IMR-90 (cell line): ENCODE measurements at regions not wholly inside any gene's neighbourhood (a gene's known extent, or its start where the extent isn't known, plus 50 kb on each side); places are given as distances from the start of the nearest gene placed in this dataset.

ENCODE experiments used
- ATAC-seq: fragments of 200-7000 bp; cut with Tn5 transposase; 2 replicates; pipeline ENCODE4 v1.9.1; 2020; ENCODE audit warnings: low read depth, mild to moderate bottlenecking, moderate library complexity
- BruUV-seq: library from RNA; stranded (reverse); fragments of 400-500 nt; replicated peaks from 2 replicates; lab custom pipeline; 2021; lab: Mats Ljungman, UMichigan
- CTCF ChIA-PET: fragments of 300-600 bp; formaldehyde crosslinking; extraction: SDS; loops from one replicate; lab custom pipeline; 2021; ENCODE audit warnings: antibody characterized with exemption; lab: Yijun Ruan, JAX
- POLR2A ChIA-PET: fragments of 300-600 bp; sonication (Branson Sonifier 250); formaldehyde crosslinking; loops from one replicate; lab custom pipeline; 2022; ENCODE audit warnings: antibody characterized with exemption; ENCODE audit not compliant: unreplicated experiment; lab: Charles Lee
- DNase-seq: peaks from one replicate; pipeline ENCODE4 v3.0.0; 2013
- H2AFZ ChIP-seq: replicated peaks from 2 replicates; pipeline ENCODE3; 2013; ENCODE audit warnings: low read length, mild to moderate bottlenecking; ENCODE audit not compliant: poor library complexity
- H2AK5ac ChIP-seq: 2 replicates; pipeline ENCODE4 v1.6.1; 2013; ENCODE audit warnings: low read depth, low read length, inconsistent platforms
- H2AK9ac ChIP-seq: replicated peaks from 2 replicates; pipeline ENCODE3; 2013; ENCODE audit warnings: mild to moderate bottlenecking, low read depth, low read length, moderate library complexity; ENCODE audit not compliant: poor library complexity
- H2BK120ac ChIP-seq: 2 replicates; pipeline ENCODE4 v1.6.1; 2013; ENCODE audit warnings: low read depth, low read length, inconsistent platforms
- H2BK15ac ChIP-seq: 3 replicates; pipeline ENCODE4 v1.6.1; 2013; ENCODE audit warnings: low read depth, low read length, inconsistent platforms
- H2BK20ac ChIP-seq: 2 replicates; pipeline ENCODE4 v1.6.1; 2013; ENCODE audit warnings: low read depth, mild to moderate bottlenecking, inconsistent platforms, low read length, moderate library complexity
- H2BK5ac ChIP-seq: 2 replicates; pipeline ENCODE4 v1.6.1; 2013; ENCODE audit warnings: mild to moderate bottlenecking, low read depth, low read length, inconsistent platforms; ENCODE audit not compliant: poor library complexity, severe bottlenecking
- H3K14ac ChIP-seq: replicated peaks from 2 replicates; pipeline ENCODE4 v1.6.1; 2013; ENCODE audit warnings: low read depth, low read length, inconsistent platforms
- H3K18ac ChIP-seq: 2 replicates; pipeline ENCODE4 v1.6.1; 2013; ENCODE audit warnings: low read depth, low read length, control low read depth
- H3K23ac ChIP-seq: 2 replicates; pipeline ENCODE4 v1.6.1; 2013; ENCODE audit warnings: low read depth, low read length, inconsistent platforms
- H3K27ac ChIP-seq: 2 replicates; pipeline ENCODE4 v1.5.1; 2013; ENCODE audit warnings: mild to moderate bottlenecking, control low read depth, low read length; ENCODE audit not compliant: insufficient read depth
- H3K27me3 ChIP-seq: 2 replicates; pipeline ENCODE4 v1.6.1; 2013; ENCODE audit warnings: low read length; ENCODE audit not compliant: control insufficient read depth, insufficient read depth
- H3K36me3 ChIP-seq: 2 replicates; pipeline ENCODE4 v1.6.1; 2013; ENCODE audit warnings: low read length, mixed read lengths; ENCODE audit not compliant: control insufficient read depth, insufficient read depth
- H3K4ac ChIP-seq: 2 replicates; pipeline ENCODE4 v1.6.1; 2013; ENCODE audit warnings: low read depth, low read length, inconsistent platforms
- H3K4me1 ChIP-seq: 2 replicates; pipeline ENCODE4 v1.6.1; 2013; ENCODE audit warnings: low read length, mixed read lengths; ENCODE audit not compliant: control insufficient read depth, insufficient read depth
- H3K4me2 ChIP-seq: 2 replicates; pipeline ENCODE4 v1.6.1; 2013; ENCODE audit warnings: low read depth, mild to moderate bottlenecking, control low read depth, low read length, moderate library complexity
- H3K4me3 ChIP-seq: 2 replicates; pipeline ENCODE4 v1.5.1; 2013; ENCODE audit warnings: low read depth, mild to moderate bottlenecking, control low read depth, low read length, moderate library complexity; ENCODE audit not compliant: insufficient read depth
- H3K56ac ChIP-seq: 2 replicates; pipeline ENCODE4 v1.6.1; 2013; ENCODE audit warnings: low read length, inconsistent platforms; ENCODE audit not compliant: insufficient read depth; ENCODE audit errors: extremely low read depth
- H3K79me1 ChIP-seq, 2 experiments: 2 replicates each; pipeline ENCODE4 v1.6.1; 2013; ENCODE audit warnings: low read length in 2 of 2, inconsistent platforms in 1 of 2, low read depth in 1 of 2
- H3K9ac ChIP-seq: 2 replicates; pipeline ENCODE4 v1.6.1; 2013; ENCODE audit warnings: low read depth, low read length, control low read depth
- H3K9me1 ChIP-seq: 2 replicates; pipeline ENCODE4 v1.6.1; 2013; ENCODE audit warnings: low read length, inconsistent platforms; ENCODE audit not compliant: insufficient read depth
- H3K9me3 ChIP-seq: 2 replicates; pipeline ENCODE4 v1.6.1; 2013; ENCODE audit warnings: low read length; ENCODE audit not compliant: control insufficient read depth, insufficient read depth
- H4K20me1 ChIP-seq: 2 replicates; pipeline ENCODE4 v1.6.1; 2013; ENCODE audit warnings: low read length, inconsistent platforms; ENCODE audit not compliant: insufficient read depth
- H4K5ac ChIP-seq: 2 replicates; pipeline ENCODE4 v1.6.1; 2013; ENCODE audit warnings: mild to moderate bottlenecking, low read depth, low read length, control low read depth
- H4K8ac ChIP-seq, 2 experiments: 2 replicates each; pipeline ENCODE4 v1.6.1; 2013; ENCODE audit warnings: low read depth in 2 of 2, low read length in 2 of 2, control low read depth in 1 of 2, inconsistent platforms in 1 of 2
- H4K91ac ChIP-seq: 2 replicates; pipeline ENCODE4 v1.6.1; 2013; ENCODE audit warnings: low read depth, low read length, inconsistent platforms; ENCODE audit not compliant: insufficient read depth
- BHLHE40 ChIP-seq: fragments of 150-350 bp; IDR thresholded peaks from 2 replicates; pipeline ENCODE4 v1.6.1; 2016; ENCODE audit warnings: mild to moderate bottlenecking, low read depth, low read length
- CEBPB ChIP-seq: IDR thresholded peaks from 2 replicates; pipeline ENCODE4 v1.6.1; 2012; ENCODE audit warnings: low read depth, low read length, improper control_type of control experiment
- CHD1 ChIP-seq: IDR thresholded peaks from 2 replicates; pipeline ENCODE4 v1.6.1; 2012; ENCODE audit warnings: low read depth, low read length, improper control_type of control experiment
- FOS ChIP-seq: fragments of 150-350 bp; IDR thresholded peaks from 2 replicates; pipeline ENCODE4 v1.6.1; 2016; ENCODE audit warnings: low read depth, low read length
- MAFK ChIP-seq: IDR thresholded peaks from 2 replicates; pipeline ENCODE4 v1.6.1; 2012; ENCODE audit warnings: low read depth, low read length, improper control_type of control experiment
- MAZ ChIP-seq: IDR thresholded peaks from 2 replicates; pipeline ENCODE4 v1.6.1; 2012; ENCODE audit warnings: low read depth, mild to moderate bottlenecking, low read length, improper control_type of control experiment, moderate library complexity, borderline replicate concordance
- MXI1 ChIP-seq: IDR thresholded peaks from 2 replicates; pipeline ENCODE4 v1.6.1; 2012; ENCODE audit warnings: low read depth, mild to moderate bottlenecking, low read length, moderate library complexity, borderline replicate concordance
- NFE2L2 ChIP-seq: fragments of 150-350 bp; IDR thresholded peaks from 2 replicates; pipeline ENCODE4 v1.6.1; 2016; ENCODE audit warnings: low read depth, mild to moderate bottlenecking, low read length
- POLR2A ChIP-seq: IDR thresholded peaks from 2 replicates; pipeline ENCODE4 v1.6.1; 2012; ENCODE audit warnings: mild to moderate bottlenecking, low read depth, low read length
- RAD21 ChIP-seq: IDR thresholded peaks from 2 replicates; pipeline ENCODE4 v1.6.1; 2012; ENCODE audit warnings: low read length, improper control_type of control experiment
- RCOR1 ChIP-seq: IDR thresholded peaks from 2 replicates; pipeline ENCODE4 v1.6.1; 2012; ENCODE audit warnings: mild to moderate bottlenecking, low read length, improper control_type of control experiment; ENCODE audit not compliant: insufficient replicate concordance
- SMC3 ChIP-seq: fragments of 150-350 bp; IDR thresholded peaks from 2 replicates; pipeline ENCODE4 v1.6.1; 2016; ENCODE audit warnings: low read depth, mild to moderate bottlenecking, antibody characterized with exemption, low read length, moderate library complexity
- WGBS, 2 experiments: methylation state at CpG; one replicate each; pipeline versions ENCODE4 v1.1.5 to v1.1.7; 2013; ENCODE audit warnings: missing lambda C conversion rate in 2 of 2; ENCODE audit not compliant: insufficient read length in 1 of 2; ENCODE audit errors: extremely low coverage in 2 of 2; 5-methylcytosine and 5-hydroxymethylcytosine counted together
- dilution Hi-C: fragments of 300-500 bp; cut with HindIII; formaldehyde crosslinking; loops from one replicate; pipeline ENCODE4 v1.14.3; 2018; ENCODE audit warnings: low sequenced_read_pairs; ENCODE audit not compliant: unreplicated experiment
- in situ Hi-C: fragments of 300-500 bp; cut with MboI; formaldehyde crosslinking; loops from 3 replicates; pipeline ENCODE4 v1.14.3; 2019; ENCODE audit warnings: low sequenced_read_pairs, inconsistent platforms, mixed read lengths
- intact Hi-C: fragments of 100-400 bp; cut with micrococcal nuclease; formaldehyde crosslinking; loops from 2 replicates; pipeline ENCODE4 v1.10.0; 2022
- TF ChIP-seq, protein P1 (sequence below): conservative IDR thresholded peaks from 2 replicates; pipeline ENCODE4 v1.5.1; 2012; ENCODE audit warnings: mild to moderate bottlenecking, low read depth, low read length, improper control_type of control experiment
- TF ChIP-seq, protein P2 (sequence below): fragments of 150-350 bp; IDR thresholded peaks from 2 replicates; pipeline ENCODE4 v1.6.1; 2017; ENCODE audit warnings: mild to moderate bottlenecking, antibody characterized with exemption, low read length, low read depth

DNA sequence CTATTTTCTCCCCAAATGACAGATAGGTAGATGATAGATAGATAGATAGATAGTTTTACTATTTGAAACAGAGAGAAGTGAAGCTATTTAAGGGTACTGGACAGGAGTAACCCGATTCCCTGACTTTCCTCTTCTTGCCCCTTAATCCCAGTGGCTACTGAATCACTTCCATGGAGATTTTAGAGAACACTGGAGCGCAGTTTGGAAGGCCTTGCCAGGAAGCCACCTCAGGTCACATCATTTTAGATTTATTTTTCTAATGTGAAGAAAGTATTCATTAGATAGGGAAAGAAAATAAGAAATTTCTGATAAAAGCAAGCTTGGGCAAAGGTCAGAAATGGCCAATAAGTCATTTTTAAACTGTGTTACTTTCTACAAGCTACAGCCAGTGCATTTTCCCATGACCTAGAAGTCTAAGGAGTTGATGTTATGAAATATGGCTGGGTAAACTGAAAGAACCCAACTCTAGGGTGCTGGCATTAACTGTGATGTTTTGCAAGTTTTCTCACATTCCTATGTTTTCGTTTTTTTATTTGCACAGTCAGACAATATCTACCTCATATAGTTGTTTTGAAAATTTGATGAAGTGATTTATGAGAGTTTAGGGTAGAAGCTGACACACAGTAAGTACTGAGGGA is 544.7 kb upstream of the PTGER4 start:
- Histone ChIP-seq H3K4ac (no peak overlapping the region), H2BK120ac (no peak overlapping the region), H3K18ac (no peak overlapping the region), H3K36me3 (no peaks in the 10 kb centered on the region), H3K9ac (no peak overlapping the region), H4K8ac (no peak overlapping the region), H3K23ac (no peak overlapping the region), H2AK5ac (no peak overlapping the region), H2BK20ac (no peak overlapping the region), H3K56ac (no peak overlapping the region), H2BK15ac (no peak overlapping the region), H3K9me3 (no peaks in the 10 kb centered on the region), H4K91ac (no peak overlapping the region), H3K9me1 (no peaks in the 10 kb centered on the region), H4K20me1 (no peaks in the 10 kb centered on the region), H2BK5ac (no peak overlapping the region), H3K4me3 (no peak overlapping the region), H3K27me3 (no peaks in the 10 kb centered on the region), H3K4me2 (no peak overlapping the region), H3K14ac (no peak overlapping the region), H3K4me1 (no peaks in the 10 kb centered on the region), H2AFZ (no peak overlapping the region), H2AK9ac (no peak overlapping the region), H4K5ac (no peak overlapping the region), H3K79me1 (no peaks in the 10 kb centered on the region), H3K27ac (no peak overlapping the region)
- no TSS peak for BruUV-seq
- intact Hi-C loops = no loop called here
- in situ Hi-C loops = no loop called here
- TF ChIP-seq MAZ (no peak), CHD1 (no peak), SMC3 (no peak), FOS (no peak), CEBPB (no peak), RCOR1 (no peak), BHLHE40 (no peak), RAD21 (no peak), MXI1 (no peak), NFE2L2 (no peak), POLR2A (no peak), MAFK (no peak)
- TF ChIP-seq, protein P1, sequence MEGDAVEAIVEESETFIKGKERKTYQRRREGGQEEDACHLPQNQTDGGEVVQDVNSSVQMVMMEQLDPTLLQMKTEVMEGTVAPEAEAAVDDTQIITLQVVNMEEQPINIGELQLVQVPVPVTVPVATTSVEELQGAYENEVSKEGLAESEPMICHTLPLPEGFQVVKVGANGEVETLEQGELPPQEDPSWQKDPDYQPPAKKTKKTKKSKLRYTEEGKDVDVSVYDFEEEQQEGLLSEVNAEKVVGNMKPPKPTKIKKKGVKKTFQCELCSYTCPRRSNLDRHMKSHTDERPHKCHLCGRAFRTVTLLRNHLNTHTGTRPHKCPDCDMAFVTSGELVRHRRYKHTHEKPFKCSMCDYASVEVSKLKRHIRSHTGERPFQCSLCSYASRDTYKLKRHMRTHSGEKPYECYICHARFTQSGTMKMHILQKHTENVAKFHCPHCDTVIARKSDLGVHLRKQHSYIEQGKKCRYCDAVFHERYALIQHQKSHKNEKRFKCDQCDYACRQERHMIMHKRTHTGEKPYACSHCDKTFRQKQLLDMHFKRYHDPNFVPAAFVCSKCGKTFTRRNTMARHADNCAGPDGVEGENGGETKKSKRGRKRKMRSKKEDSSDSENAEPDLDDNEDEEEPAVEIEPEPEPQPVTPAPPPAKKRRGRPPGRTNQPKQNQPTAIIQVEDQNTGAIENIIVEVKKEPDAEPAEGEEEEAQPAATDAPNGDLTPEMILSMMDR = no peak
- TF ChIP-seq, protein P2, sequence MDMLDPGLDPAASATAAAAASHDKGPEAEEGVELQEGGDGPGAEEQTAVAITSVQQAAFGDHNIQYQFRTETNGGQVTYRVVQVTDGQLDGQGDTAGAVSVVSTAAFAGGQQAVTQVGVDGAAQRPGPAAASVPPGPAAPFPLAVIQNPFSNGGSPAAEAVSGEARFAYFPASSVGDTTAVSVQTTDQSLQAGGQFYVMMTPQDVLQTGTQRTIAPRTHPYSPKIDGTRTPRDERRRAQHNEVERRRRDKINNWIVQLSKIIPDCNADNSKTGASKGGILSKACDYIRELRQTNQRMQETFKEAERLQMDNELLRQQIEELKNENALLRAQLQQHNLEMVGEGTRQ = no peak
- ChIA-PET POLR2A (no interaction called here), CTCF (interaction anchor here (0.6 to 1.2 kb wide), 2 partner anchors 14 to 333 kb away, joined by 3 read pairs; no protein-coding TSS in a partner anchor)
- no peak for DNase-seq
- ATAC-seq = no peak
- dilution Hi-C loops = no loop called here
- WGBS, 2 experiments = no CpG with 5 or more reads among the region's 3 CpGs
